Keratinocyte (primary cell): ENCODE measurements at regions not wholly inside any gene's neighbourhood (a gene's known extent, or its start where the extent isn't known, plus 50 kb on each side); places are given as distances from the start of the nearest gene placed in this dataset.

Experiments used
- EZH2 ChIP-seq: IDR thresholded peaks from one replicate; pipeline ENCODE4 v1.6.1; 2012; ENCODE audit warnings: inconsistent platforms, mild to moderate bottlenecking, low read length, moderate library complexity
- TF ChIP-seq, protein P1 (sequence below), 3 experiments: IDR thresholded peaks in 1 of 3; conservative IDR thresholded peaks in 1 of 3; optimal IDR thresholded peaks in 1 of 3; 2 replicates in 2 of 3; 3 replicates in 1 of 3; pipeline versions ENCODE3 to v1.5.1; 2011; ENCODE audit warnings: low read length in 3 of 3, mild to moderate bottlenecking in 3 of 3, moderate library complexity in 2 of 3, control low read depth in 1 of 3, inconsistent platforms in 1 of 3; ENCODE audit not compliant: insufficient read depth in 2 of 3; ENCODE audit errors: extremely low read depth in 1 of 3

DNA sequence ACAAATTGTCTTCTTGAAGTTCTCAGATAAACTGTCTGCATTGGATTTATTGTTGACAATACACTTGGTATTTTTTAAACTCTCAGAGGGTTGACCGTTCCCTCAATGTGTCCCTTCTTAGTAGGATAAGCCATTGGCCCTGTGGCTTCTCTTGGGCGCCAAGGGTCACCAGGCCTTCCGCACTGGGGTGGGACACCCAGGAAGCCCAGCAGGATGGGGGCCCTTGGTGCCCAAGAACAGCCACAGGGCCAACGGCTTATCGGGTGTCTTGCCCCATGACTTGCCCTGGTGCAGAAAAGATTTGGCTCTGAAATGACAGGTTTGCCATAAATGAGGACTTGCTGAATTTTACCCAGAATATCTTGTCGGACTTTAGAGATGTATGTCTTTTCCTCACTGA is 375.0 kb downstream of the IRX2 start:
- TF ChIP-seq, protein P1, sequence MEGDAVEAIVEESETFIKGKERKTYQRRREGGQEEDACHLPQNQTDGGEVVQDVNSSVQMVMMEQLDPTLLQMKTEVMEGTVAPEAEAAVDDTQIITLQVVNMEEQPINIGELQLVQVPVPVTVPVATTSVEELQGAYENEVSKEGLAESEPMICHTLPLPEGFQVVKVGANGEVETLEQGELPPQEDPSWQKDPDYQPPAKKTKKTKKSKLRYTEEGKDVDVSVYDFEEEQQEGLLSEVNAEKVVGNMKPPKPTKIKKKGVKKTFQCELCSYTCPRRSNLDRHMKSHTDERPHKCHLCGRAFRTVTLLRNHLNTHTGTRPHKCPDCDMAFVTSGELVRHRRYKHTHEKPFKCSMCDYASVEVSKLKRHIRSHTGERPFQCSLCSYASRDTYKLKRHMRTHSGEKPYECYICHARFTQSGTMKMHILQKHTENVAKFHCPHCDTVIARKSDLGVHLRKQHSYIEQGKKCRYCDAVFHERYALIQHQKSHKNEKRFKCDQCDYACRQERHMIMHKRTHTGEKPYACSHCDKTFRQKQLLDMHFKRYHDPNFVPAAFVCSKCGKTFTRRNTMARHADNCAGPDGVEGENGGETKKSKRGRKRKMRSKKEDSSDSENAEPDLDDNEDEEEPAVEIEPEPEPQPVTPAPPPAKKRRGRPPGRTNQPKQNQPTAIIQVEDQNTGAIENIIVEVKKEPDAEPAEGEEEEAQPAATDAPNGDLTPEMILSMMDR (optimal IDR thresholded peaks at IDR 0.05 in 1 of 3, IDR thresholded peaks at IDR 0.05 in 1 of 3, conservative IDR thresholded peaks at IDR 0.05 in 1 of 3; ENCODE audit: extremely low read depth in 1 of 3, insufficient read depth in 2 of 3, low read length in 3 of 3), result no peak
- TF ChIP-seq EZH2, result no peak
